GM12865 (cell line): ENCODE measurements at regions not wholly inside any gene's neighbourhood (a gene's known extent, or its start where the extent isn't known, plus 50 kb on each side); places are given as distances from the start of the nearest gene placed in this dataset.

Experiments
- DNase-seq: peaks from one replicate; pipeline ENCODE4 v3.0.0; 2010; ENCODE audit warnings: low read depth
- H3K4me3 ChIP-seq: 2 replicates; pipeline ENCODE4 v1.5.1; 2011; ENCODE audit warnings: mild to moderate bottlenecking, low read depth, low read length, control low read depth
- TF ChIP-seq, protein P1 (sequence below): IDR thresholded peaks from 2 replicates; pipeline ENCODE4 v1.5.1; 2011; ENCODE audit warnings: low read length, control low read depth, low read depth, inconsistent platforms; ENCODE audit not compliant: insufficient read depth; ENCODE audit errors: missing control alignments

DNA sequence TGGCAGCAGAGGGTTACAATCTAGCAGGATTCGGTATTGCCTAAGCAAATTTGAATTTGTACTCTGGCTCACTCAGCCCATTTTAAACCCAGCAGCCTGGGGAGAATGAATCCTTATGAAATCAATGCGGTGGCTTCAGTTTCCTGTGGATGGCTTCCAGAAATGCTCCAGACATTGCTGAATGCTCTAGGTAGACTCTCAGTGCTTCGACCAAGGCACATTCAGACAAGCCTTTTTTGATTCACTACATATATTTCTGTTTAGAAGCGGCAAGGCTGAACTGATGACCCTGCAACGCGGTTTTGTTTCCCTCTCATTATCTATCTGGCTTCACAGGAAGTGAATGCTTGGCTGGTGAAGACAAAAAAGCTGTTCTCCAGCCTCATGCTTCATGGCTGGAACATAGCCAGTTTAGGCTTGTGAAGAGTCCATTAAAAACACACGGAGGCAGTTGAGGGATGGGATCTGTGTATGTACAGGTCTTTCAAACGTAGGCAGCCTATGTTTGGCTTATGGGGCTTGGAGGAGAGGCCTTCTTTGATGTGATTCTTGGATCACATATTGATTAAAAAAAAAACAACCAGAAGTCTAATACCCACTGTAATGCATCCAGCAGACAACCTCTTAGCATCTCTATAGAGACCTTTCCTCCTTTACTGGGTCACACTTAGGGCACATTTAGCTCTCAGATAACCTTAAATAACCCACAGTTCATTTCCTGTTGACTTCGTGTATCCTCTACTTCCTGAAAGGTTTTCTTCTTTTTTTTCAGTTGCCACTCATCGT is 400.2 kb upstream of the TBL1XR1 start:
- DNase-seq, result peak; percentile 62
- no peak overlapping the region for H3K4me3 ChIP-seq
- TF ChIP-seq, protein P1, sequence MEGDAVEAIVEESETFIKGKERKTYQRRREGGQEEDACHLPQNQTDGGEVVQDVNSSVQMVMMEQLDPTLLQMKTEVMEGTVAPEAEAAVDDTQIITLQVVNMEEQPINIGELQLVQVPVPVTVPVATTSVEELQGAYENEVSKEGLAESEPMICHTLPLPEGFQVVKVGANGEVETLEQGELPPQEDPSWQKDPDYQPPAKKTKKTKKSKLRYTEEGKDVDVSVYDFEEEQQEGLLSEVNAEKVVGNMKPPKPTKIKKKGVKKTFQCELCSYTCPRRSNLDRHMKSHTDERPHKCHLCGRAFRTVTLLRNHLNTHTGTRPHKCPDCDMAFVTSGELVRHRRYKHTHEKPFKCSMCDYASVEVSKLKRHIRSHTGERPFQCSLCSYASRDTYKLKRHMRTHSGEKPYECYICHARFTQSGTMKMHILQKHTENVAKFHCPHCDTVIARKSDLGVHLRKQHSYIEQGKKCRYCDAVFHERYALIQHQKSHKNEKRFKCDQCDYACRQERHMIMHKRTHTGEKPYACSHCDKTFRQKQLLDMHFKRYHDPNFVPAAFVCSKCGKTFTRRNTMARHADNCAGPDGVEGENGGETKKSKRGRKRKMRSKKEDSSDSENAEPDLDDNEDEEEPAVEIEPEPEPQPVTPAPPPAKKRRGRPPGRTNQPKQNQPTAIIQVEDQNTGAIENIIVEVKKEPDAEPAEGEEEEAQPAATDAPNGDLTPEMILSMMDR, result no peak

DNA sequence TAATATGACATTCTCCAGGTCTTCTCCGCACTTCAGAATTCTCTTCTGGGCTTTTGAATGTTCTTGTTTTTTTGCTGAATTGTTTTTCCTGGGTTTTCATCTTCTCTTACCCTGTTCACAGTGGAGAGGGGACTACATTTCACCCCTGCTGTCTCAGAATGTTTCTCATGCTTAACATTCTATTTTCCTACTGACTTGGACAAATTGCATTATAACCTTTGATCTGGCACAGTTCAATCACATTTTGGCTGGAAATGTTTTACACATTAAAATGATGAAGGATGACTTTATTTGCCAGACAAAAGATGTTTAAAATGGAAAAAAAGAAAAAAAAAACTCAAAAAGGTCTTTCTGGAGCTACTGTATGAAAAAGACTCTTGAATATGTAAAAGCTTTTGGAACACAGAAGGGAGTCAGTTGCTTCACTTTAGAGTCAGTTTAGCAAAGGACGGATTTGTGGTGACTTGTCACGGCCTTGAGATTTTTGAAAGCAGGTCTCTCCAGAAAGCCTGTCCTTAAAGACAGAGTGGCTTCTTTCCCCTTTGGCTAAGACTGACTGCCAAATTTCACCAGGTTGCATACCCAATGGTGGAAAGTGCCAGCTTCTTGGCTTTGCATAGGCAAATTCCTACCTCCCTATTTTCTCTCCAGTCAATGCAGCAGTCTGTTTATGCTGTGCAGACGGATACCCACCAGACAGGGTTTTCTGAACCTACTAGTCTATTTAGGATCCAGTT is 401.0 kb upstream of the TBL1XR1 start:
- no peak for DNase-seq
- H3K4me3 ChIP-seq, result no peak overlapping the region
- TF ChIP-seq, protein P1, result no peak

DNA sequence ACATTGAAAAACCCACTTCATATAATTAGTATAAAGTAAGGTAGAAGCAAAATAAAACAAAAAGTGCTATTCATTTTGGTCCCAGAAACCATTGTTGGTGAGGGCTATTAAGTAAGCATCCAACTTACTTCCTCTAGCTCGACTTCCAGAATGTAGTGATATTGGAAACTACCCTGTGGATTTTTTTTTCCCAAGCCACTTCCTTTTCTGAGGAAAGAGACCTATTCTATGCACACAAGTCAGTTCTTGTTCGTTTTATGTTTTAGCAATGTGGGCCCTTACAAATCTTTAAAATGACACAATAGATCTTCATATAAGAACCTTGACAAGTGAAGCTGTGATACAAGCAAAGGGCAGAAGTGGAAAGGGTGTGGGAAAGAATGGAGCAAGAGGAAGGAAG is 402.0 kb upstream of the TBL1XR1 start:
- TF ChIP-seq, protein P1, result no peak
- no peak for DNase-seq

DNA sequence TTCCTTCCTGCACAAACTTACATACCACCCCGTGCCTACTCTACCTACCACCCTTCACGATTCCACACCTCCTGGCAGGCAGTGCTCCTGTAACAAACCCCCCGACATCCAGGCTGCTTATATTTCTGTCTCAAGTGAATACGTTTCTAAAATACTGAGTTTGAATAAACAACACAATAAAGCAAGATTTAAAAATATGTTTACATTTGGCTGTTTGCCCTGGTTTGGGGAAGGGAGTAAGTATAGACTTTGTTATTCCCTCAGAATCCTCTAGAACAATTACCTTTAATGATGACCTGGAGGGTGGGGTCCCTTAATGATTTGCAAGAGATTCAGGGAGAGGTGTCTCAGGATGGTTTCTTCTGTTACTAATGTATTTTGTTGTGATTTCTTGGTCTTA is 402.6 kb upstream of the TBL1XR1 start:
- H3K4me3 ChIP-seq, result no peak overlapping the region
- no peak for DNase-seq
- TF ChIP-seq, protein P1, result no peak

More for the DNA sequence above, 402.0 kb upstream of the TBL1XR1 start:
- H3K4me3 ChIP-seq, result no peak overlapping the region

DNA sequence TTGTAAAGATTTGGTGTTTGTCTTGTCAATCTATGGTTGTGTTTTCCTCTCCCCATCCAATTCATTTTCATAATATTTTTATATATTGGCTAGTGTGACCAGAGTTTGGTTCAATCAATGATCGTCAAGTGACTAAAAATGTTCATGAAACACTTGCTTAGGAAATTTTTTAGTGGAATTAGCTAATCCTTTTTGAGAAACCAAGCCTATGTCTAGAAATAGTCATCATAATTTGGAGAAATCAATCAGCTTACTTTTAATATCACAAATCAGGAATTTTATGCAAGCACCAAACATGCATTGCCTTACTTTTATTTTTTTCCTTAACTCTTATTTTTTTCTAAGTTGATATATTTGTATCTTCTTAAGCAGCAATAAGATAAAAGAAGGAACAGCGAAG is 403.1 kb upstream of the TBL1XR1 start:
- no peak overlapping the region for H3K4me3 ChIP-seq
- no peak for DNase-seq
- TF ChIP-seq, protein P1, result no peak

DNA sequence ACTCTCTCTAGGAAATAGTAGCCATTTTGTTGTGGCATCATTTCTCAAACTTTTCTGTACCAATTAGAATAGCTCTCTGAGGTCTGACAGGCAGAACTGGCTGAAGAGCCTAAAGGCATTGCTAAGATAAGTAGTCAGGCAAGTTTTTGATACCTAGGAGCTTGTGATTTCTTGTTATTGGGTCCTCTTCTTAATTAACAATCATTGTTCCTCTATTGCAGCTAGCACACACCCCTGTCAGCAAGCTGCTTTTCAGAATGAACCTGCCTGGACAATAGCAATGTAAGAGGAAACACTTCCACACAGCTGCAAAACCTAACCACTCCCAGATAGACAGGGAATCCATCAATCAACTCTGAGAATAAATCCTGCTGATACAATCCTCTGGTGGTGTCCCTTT is 403.9 kb upstream of the TBL1XR1 start:
- H3K4me3 ChIP-seq, result no peak overlapping the region
- DNase-seq, result no peak
- TF ChIP-seq, protein P1, result no peak
